Neural progenitor cell (in vitro differentiated cells): ENCODE measurements at regions not wholly inside any gene's neighbourhood (a gene's known extent, or its start where the extent isn't known, plus 50 kb on each side); places are given as distances from the start of the nearest gene placed in this dataset.

ENCODE experiments used
- EZH2 ChIP-seq: fragments of 200-600 bp; sonication (generic); IDR thresholded peaks from 2 replicates; pipeline ENCODE4 v1.6.1; 2017; ENCODE audit warnings: antibody characterized with exemption, mild to moderate bottlenecking, moderate library complexity
- TF ChIP-seq, protein P1 (sequence below): fragments of 200-600 bp; sonication (generic); IDR thresholded peaks from 2 replicates; pipeline ENCODE4 v1.5.1; 2017; ENCODE audit warnings: antibody characterized with exemption, mild to moderate bottlenecking

DNA sequence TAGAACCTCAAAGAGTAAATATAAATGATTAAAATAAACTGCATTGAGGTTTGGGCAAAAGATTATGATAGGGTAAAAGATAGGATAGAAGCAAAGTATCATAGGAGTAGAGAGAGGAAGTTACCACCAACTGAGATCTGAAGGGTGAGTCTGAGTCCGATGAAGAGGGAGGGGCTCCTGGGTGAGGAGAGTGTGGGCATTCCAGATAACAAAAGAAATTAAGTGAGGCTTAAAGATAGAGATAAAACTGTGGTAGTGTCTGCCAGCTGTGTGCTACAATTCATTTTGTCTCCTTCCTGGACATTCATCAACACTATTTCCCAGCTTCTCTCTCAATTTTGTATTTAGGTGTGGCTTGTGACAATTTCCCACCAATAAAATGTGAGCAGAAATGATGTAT, 343.0 kb upstream of the PLSCR5 start:
- TF ChIP-seq, protein P1, sequence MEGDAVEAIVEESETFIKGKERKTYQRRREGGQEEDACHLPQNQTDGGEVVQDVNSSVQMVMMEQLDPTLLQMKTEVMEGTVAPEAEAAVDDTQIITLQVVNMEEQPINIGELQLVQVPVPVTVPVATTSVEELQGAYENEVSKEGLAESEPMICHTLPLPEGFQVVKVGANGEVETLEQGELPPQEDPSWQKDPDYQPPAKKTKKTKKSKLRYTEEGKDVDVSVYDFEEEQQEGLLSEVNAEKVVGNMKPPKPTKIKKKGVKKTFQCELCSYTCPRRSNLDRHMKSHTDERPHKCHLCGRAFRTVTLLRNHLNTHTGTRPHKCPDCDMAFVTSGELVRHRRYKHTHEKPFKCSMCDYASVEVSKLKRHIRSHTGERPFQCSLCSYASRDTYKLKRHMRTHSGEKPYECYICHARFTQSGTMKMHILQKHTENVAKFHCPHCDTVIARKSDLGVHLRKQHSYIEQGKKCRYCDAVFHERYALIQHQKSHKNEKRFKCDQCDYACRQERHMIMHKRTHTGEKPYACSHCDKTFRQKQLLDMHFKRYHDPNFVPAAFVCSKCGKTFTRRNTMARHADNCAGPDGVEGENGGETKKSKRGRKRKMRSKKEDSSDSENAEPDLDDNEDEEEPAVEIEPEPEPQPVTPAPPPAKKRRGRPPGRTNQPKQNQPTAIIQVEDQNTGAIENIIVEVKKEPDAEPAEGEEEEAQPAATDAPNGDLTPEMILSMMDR: no peak
- no peak for TF ChIP-seq EZH2
